HuH-7.5 (cell line): ENCODE measurements at regions not wholly inside any gene's neighbourhood (a gene's known extent, or its start where the extent isn't known, plus 50 kb on each side); places are given as distances from the start of the nearest gene placed in this dataset.
"Not testable (repeated sequence)": the region's sequence is repeated elsewhere in the genome, so short reads cannot be mapped to it uniquely, and the experiment has no call there.

Source experiments
- DNase-seq: peaks from one replicate; pipeline ENCODE4 v3.0.0; 2011; ENCODE audit warnings: low spot score

DNA sequence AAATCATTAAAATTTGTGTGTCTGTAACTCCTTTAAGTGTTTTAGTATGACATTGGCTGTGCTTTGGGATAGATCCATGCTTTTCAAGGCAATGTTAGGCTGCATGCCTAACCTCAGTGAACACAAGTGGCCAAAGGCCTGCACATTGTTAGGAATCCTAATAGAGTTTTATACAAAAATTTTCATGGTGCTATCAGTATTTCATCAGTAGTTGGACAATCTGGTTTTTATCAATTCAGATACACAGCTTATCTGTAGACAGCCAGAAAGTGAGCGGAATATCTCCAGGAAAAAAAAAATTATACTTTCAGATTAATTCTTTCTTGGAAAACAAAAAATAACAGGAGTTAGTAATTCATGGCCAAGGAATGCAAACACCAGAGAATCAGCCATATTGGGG lies 324.0 kb upstream of the PDE3A start:
- no peak for DNase-seq

DNA sequence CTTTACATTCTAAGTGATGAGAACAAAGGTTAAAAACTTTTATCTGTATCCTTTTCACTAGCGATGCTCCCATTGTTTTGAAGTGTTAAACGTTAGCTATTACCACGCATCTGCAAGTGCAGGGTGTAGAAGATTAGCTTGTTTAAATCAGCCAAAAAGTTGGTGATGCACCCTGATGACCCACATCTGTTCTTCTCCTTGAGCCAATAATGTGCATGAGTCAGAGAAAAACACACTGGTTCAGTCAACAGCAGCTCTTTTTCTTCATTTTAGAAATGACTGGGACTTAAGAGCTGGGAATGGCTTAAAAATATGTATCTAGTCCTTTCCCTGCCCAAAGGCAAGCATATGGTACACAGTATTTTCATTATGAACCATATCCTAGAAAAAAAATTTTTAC lies 323.5 kb upstream of the PDE3A start:
- no peak for DNase-seq

DNA sequence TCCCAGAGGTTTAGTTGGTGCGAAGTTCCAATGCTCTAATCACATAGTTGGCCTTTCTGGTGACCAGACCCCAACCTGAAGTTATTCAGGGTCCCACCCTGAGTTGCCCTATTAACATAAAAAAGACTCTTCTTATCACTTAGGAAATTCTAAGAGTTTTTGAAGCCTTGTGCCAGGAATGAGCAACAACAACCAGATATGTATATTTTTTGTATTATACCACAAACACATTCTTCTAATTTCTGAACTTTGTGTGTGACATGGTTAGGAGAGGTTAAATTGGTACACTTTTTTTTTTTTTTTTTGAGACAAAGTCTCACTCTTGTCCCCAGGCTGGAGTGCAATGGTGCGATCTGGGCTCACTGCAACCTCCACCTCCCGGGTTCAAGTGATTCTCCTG lies 320.4 kb upstream of the PDE3A start:
- no peak for DNase-seq

DNA sequence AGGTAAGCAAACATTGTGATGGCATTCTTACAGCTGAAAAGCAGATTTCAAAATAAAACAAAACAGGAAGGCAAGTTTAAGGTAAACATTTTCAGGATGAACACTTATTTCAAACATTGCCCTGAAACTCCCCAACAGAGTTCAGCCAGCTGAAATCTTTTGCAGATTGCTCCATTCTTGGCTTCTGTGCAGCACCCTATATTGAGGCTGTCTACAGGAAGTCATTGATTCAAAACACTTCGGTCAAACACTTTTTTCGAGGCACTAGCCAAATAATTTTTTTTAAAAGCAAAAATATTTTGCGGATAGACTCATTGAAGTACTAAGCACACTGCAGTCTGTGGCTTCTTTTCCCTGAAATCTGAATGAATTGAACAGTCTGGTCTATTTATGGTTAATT lies 318.1 kb upstream of the PDE3A start:
- DNase-seq = no peak

DNA sequence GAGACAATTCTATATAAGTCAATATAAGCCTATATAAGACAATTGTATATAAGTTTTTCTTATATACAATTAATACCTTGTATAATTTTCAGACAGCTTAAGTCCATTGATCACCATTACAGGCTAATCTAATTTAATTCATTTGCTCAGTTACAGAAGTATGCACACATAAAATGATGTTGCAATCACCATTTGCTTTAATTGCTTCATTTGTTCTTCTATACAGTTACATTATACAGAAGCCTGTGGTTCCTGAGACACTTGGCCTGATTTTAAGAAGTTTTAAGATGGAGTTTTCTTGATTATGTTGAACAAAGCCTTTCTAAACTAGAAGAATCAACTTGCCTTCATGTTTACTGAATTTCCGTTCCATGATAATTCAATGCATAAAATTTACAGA lies 314.6 kb upstream of the PDE3A start:
- DNase-seq = no peak

DNA sequence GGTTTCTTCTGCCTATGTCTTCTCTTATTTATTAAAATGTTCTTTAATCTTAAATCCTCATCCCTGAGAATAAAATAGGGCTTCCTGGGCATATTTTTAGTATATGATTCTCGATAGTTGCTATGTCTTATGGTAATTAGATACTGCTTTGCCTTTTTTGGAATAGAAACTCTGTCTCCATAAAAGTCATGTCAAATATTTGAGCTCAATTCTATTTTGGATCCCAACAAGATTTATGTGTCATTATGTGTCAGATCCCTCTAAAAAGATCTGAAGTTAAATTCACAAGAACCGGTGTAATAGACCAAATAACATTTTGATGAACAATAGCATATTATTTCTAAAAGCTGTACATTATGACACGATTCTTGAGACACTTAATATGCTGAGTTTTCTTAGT lies 312.5 kb upstream of the PDE3A start:
- DNase-seq = no peak

DNA sequence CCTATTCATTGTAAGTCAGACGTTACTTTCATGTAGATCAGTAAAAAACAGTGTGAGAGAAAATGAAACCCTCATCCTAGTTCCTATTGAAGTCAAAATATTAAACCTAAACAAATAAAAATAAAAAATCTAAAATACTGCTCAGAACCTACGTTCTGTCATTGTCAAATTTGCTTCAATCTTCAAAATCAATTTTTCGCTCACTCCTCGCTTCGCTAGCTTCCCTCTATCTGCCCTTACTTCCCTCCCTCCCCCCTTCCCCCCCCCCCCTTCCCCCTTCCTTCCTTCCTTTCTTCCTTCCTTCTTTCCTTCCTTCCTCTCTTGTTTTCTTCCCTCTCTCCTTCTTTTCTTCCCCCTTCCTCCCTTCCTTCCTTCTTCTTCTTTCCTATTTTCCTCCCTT lies 310.9 kb upstream of the PDE3A start:
- no peak for DNase-seq

DNA sequence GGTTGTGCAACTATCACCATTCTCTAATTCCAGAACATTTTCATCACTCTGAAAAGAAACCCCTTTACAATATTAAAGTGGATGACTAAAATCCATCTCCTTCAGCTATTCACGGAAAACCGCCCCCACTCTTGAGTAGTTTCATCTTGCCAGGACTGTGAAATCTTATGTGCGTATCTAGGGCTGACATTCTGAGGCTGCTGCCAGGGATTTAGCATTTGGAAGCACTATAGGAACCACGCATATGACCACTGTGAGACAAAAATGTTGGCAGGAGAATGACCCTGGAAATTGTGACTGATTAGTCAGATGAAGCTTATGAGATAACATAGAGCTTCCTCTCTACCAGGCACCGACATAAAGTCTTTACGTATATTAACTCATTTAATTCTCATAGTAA lies 305.2 kb upstream of the PDE3A start:
- no peak for DNase-seq

DNA sequence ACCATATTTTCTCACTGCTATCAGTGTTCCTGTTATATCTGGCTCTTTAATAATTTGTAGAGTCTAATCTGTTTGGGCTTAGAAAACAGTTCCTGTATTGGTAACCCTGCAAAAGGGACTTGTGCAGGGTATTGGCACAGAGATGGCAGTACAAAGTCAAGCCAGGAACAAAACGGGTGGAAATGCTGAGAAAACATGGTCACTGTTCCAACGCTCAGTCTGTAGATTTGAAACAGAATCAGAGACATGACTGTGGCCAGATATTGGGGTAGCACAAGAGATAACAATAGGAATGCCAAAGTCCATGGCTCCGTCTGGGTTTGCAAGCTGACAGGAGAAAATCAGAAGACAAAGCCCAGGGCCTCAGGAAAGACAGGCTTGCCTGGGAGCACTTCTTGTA lies 290.7 kb upstream of the PDE3A start:
- no peak for DNase-seq

DNA sequence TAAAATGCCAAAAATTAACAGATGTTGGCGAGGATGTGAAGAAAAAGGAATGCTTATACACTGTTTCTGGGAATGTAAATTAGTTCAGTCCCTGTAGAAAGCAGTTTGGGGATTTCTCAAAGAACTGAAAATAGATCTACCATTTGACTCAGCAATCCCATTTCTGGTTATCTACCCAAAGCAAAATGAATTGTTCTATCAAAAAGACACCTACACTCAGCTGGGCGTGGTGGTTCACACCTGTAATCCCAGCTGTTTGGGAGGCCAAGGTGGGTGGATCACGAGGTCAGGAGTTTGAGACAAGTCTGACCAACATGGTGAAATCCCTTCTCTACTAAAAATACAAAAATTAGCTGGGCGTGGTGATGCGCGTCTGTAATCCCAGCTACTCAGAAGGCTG lies 279.3 kb upstream of the PDE3A start:
- no peak for DNase-seq

DNA sequence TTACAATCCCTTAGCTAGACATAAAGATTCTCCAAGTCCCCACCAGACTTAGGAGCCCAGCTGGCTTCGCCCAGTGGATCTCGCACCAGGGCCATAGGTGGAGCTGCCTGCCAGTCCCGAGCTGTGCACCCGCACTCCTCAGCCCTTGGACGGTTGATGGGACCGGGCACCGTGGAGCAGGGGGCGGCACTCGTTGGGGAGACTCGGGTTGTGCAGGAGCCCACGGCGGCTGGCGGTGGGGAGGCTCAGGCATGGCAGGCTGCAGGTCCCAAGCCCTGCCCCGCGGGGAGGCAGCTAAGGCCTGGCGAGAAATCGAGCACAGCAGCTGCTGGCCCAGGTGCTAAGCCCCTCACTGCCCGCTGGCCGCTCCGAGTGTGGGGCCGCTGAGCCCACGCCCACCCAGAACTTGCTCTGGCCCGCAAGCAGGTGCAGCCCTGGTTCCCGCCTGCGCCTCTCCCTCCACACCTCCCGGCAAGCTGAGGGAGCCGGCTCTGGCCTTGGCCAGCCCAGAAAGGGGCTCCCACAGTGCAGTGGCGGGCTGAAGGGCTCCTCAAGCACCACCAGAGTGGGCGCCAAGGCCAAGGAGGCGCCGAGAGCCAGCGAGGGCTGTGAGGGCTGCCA lies 275.0 kb upstream of the PDE3A start:
- DNase-seq = not testable (repeated sequence)

DNA sequence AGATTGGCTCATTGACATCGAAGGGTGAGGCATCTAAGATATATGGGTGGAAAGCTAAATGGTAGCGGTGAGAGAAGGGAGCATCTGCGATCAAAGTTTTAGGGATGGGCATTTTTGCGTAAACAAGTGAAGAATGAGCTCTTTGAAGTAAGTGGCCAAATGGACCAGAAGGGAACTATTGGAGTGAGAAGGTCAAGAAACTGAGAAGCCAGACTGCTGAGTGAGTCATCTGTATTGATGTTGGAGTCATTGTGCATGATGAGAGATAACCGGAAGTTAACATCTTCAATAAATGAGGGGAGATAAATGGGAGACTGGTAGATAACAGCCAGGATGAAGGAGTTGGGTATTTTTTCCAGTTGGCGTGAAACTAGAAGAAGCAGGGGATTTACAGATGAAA lies 271.9 kb upstream of the PDE3A start:
- no peak for DNase-seq

DNA sequence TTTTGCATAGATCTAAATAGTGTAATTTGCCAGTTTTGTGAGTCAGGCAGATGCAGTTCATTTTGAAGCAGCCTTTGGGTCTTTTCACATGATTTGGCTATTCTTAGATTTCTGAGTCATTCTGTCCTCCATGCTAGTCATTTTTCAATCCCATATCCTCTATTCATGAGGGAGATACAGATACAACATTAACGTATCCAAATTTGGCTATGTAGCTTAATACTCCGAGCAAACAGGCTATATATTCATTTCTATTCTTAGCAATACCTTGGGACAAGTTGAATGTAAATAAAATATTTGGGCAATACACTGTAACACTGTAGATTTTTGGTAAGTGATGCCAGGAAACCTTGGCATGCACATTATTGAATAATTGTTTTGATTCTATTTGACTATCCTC lies 270.7 kb upstream of the PDE3A start:
- no peak for DNase-seq

DNA sequence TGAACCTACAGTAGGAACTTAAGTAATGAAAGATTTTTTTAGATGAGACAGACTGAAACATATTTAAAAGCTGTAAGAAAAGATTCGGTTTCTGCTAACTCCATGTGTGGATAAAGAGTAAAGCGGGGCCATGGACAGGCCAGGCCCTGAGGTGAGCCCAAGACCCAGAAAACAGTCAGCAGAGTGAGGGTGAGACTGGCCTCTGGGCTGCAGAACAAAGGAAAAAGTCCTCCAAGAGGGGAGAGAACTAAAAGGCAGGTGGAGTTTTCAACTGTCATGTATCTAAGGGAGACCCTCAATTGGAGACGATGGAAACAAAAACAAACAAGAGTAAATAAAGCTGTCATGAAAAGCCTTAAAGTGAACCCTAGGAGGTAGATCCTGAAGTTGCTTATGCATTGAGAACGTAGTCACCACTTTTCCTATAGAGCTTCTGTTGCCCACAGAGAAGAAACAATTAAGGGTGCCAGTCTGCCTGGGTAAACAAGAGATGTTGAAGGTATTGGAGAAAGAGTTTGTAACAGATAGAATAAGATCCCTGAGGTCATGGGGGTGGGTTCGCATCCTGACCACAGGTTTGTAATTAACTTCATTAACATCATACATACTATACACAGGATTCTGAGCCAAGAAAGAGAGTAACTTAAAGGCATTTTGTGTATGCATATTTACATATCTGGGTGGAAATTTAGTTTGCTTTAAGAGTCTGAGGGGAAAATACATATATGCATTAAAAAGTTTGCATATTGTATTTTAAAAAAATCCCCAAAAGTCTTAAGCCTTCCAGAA lies 268.7 kb upstream of the PDE3A start:
- DNase-seq = no peak

DNA sequence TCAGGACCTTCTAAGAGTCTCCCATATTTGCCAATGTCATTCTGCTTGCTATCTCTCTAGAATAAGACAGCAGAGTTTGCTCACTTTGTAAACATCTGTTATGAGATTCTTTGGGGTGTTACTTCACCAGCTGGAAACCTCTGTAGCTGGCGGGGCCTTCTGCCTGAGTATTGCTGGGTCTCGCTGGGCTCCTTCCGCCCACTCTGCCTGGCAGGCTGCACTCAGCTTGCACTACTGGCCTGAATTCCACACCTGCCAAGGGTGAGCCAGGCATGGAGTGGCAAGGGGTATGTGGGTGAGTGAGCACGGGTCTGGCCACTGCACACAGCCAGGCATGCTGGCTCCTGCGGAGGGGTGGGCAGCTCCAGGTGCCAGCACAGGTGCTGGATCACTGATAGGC lies 267.3 kb upstream of the PDE3A start:
- DNase-seq = no peak

DNA sequence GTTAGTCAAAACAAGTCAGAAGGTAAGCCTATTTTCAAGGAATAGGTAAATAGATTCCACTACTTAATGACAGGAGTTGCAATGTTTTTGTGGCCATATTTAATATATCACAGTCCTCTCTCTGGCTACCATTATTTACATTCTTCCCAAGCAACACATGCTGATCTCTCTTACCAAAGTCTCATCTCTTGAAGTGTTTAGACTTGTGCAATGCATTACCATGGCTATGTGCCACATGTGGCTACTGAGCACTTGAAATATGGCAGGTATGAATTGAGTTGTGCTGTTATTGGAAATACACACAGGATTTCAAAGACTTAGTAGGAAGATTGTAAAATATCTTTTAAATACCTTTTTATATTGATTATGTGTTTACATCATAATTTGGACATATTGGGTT lies 262.4 kb upstream of the PDE3A start:
- DNase-seq = no peak

DNA sequence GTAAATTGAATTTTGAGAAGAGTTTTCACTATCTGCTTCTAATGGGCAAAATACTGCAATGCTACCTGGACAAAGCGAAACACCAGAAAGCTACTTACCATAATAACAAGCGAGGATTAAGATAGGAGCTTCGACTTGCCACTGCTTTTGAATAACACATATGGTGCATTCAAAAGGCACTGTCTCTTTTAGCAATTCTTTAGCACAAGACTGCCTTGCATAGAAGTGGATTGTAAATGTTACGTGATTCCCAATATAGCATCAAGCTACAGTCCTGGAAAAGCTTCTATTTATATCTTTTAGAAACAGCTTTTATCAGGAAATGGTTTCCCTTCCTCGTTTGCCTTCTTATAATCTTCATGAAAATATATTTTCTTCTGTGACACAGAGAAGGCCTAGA lies 258.7 kb upstream of the PDE3A start:
- DNase-seq = no peak

DNA sequence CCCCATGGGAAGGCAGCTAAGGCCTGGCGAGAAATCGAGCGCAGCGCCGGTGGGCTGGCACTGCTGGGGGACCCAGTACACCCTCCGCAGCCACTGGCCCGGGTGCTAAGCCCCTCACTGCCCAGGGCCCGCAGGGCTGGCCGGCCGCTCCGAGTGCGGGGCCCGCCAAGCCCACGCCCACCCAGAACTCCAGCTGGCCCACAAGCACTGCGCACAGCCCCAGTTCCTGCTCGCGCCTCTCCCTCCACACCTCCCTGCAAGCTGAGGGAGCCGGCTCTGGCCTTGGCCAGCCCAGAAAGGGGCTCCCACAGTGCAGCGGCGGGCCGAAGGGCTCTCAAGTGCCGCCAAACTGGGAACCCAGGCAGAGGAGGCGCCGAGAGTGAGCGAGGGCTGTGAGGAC lies 253.0 kb upstream of the PDE3A start:
- not testable (repeated sequence) for DNase-seq

DNA sequence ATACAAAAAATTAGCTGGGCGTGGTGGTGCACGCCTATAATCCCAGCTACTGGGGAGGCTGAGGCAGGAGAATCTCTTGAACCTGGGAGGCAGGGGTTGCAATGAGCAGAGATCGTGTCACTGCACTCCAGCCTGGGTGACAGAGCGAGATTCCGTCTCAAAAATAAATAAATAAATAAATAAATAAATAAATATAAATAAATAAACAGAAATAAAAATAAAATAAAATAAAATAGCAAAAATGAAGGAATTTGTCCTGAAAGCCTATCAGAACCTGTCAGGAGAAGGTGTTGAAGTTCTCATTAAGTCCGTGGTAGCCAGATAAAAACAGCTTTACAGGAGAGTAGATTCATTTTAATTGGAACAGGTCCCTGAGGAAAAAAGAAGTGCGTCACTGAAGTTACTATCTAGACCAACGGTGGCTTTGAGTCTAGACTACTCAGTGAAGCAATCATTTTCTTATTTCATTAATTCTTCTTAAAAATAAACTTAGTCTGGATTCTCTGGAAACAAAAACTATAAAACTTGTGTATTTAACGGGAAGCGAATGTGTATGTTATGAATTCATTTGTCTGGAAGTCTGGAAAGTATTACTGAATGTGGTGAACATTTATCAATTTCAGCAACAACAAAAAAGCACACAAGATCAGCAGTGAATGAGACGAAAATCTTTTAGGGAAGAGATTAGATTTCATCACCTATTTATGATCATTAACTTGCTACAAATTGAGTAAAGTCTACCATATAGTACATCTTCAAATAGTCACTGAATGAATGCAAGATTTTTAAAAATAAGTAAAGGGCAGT lies 248.5 kb upstream of the PDE3A start:
- DNase-seq = no peak

DNA sequence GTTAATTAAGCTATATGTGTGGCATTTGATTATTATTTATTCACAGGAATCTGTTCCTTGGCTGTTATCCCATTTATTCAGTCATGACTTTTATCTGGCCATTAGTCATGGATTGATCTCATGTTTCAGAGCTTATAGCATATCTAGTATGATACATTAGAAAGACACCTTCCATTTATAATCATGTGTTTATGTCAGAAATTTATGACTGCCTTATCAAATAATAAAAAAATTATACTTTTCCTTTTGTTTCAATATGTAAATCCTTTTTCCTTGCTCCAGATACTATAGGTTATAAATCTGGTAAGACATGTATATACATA lies 248.0 kb upstream of the PDE3A start:
- DNase-seq = no peak

DNA sequence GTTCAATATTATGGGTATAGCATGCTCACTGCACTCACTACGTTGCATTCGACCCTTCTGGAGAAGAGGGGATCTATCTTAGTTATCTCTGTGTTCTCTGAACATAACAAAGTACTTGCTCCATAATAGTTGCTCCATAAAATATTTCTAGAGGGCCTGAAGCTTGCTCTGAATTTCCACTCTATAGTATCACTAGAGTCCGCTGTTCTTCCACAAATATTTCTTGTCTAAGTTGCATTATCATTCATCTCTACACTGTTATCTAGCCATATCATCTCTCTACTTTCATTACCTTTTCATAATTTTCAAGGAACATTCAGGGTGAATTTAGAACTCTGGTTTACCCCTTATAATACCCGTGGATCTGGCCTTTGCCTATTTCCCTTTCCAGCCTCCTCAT lies 246.1 kb upstream of the PDE3A start:
- no peak for DNase-seq

DNA sequence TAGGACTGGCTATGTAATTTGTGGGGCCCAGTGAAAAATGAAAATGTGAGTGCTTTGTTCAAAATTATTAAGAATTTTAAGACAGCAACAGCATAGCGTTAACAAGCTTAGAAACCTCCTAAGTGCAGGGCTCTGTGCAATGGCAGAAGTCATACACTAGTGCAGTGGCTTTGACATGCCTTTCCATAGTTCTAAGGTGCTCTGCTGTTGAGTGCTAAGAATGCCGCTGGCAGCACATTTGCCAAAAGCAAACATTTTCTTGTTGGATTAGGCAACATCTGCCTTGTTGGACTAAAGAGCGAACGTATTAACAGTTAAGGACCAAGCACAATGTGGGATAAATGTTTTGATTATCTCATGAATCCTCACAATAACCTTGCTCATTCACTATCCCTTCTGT lies 244.9 kb upstream of the PDE3A start:
- no peak for DNase-seq

DNA sequence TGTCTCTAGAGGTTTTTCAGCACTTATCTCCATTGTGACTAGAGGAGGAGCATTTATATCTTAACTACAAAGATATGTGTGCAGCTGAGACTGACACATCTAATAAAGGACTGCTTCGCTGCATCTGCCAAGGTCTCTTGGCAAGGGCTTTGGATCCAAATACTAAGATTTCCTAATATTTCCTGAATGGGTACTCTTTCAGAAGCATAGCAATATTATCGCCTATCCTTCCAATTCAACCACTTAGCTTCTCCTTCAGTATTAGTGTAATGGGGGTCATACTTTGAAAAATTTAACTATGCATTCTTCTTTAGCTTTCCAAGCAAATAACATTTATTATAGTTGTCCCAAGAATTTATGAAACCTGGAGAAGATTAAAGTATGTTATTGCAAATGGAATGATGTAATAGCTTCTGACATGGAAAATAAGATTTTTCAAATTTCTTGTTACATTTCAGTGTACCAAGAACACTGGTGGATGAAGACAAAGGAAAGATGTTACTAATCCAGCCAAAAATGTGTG lies 243.0 kb upstream of the PDE3A start:
- DNase-seq = no peak
